ENCODE measurements at regions not wholly inside any gene's neighbourhood (a gene's known extent, or its start where the extent isn't known, plus 50 kb on each side); places are given as distances from the start of the nearest gene placed in this dataset.

DNA sequence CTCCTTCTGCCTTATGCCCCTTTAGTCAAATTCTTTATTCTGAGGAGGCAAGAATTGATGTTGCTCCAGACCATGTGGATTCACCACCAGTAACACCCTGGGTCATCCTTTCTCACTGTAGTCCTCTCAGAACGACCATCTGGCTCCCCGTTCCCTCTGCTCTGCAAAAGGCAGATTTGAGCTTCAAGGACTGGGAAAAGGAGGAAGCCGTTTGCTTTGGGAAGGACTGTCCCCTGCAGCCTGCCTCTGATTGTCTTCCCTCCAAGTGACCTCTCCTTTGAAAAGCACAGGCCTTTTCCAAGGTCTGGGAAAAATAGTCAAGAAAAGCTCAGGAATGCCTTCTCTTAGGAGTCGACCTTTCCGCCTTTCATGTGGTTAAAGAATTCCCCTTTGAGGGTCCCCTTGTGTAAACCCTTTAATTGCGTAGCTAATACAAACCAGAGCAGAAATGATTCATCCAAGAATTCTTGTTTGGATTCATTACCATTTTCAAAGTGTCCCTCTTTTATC lies 130.1 kb upstream of the COPS8 start:
- 62 to 74% (median 69%) methylated on average over 6 of the region's 6 CpGs for WGBS, 5 donors
- Histone ChIP-seq H3K27me3 (no peaks in the 10 kb centered on the region), H3K9me3 (peaks cover 0 to 4% (median 0%) of the 10 kb centered on the region in 4 donors), H3K27ac (no peak overlapping the region), H3K36me3 (no peaks in the 10 kb centered on the region), H3K4me1 (no peaks in the 10 kb centered on the region), H3K4me3 (no peak overlapping the region)
- TF ChIP-seq CTCF (IDR thresholded peaks at IDR 0.05) (no peak), POLR2A (IDR thresholded peaks at IDR 0.05) (no peak), EP300 (IDR thresholded peaks at IDR 0.05) (no peak), POLR2AphosphoS5 (IDR thresholded peaks at IDR 0.05) (no peak)
- intact Hi-C loops (cut with DNase I; ENCODE audit: low total_unique reads), result no loop called here
- peak in 1 of 2 donors; percentile 7 for DNase-seq

DNA sequence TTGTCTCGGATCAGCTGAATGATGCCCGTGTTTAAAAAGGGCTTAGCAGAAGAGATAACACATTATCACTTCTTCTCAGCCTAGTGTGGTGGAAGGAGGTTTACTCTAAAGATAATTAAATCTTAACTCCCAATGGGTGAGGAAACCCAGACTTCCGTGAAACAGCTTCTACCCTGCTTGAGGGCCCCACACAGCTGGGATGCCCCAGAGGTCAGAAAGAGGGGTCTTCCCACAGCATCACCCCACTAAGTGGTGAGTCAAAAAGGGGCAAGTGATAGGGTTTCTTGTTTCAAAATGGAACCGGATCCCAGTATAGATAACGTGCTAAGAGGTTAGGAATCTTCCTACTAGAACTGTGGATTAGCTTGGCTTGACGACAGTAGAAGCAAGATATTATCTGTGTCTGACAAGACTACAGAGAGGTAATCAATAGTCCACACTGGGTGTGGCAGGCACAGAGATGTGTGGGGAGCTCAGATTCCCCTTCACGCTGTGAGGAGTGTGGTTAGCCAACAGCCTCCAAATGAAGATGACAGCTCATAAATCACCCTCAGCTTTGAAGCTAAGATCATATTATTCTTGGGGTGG lies 129.6 kb upstream of the COPS8 start:
- DNase-seq, result no peak
- WGBS, 5 donors, result 57 to 73% (median 67%) methylated on average over 7 of the region's 7 CpGs
- H3K27ac ChIP-seq, result no peak overlapping the region
- intact Hi-C loops (cut with DNase I; ENCODE audit: low total_unique reads), result no loop called here
- TF ChIP-seq POLR2AphosphoS5 (IDR thresholded peaks at IDR 0.05) (no peak), CTCF (IDR thresholded peaks at IDR 0.05) (no peak), EP300 (IDR thresholded peaks at IDR 0.05) (no peak), POLR2A (IDR thresholded peaks at IDR 0.05) (no peak)
- peaks cover 0 to 4% (median 0%) of the 10 kb centered on the region in 4 donors for H3K9me3 ChIP-seq
- no peak overlapping the region for H3K4me3 ChIP-seq
- no peaks in the 10 kb centered on the region for H3K4me1 ChIP-seq
- no peaks in the 10 kb centered on the region for H3K36me3 ChIP-seq
- H3K27me3 ChIP-seq, result no peaks in the 10 kb centered on the region

- no peaks in the 10 kb centered on the region for H3K4me1 ChIP-seq
- H3K9me3 ChIP-seq, result no peaks in the 10 kb centered on the region
- no peaks in the 10 kb centered on the region for H3K27me3 ChIP-seq
- DNase-seq, result no peak
- intact Hi-C loops (cut with DNase I; ENCODE audit: low total_unique reads), result no loop called here
- 56 to 79% (median 70%) methylated on average over 2 of the region's 2 CpGs for WGBS, 5 donors
- TF ChIP-seq CTCF (IDR thresholded peaks at IDR 0.05), result no peak
- no peak for TF ChIP-seq POLR2A (IDR thresholded peaks at IDR 0.05)
- TF ChIP-seq POLR2AphosphoS5 (IDR thresholded peaks at IDR 0.05), result no peak
- TF ChIP-seq EP300 (IDR thresholded peaks at IDR 0.05), result no peak
- H3K4me3 ChIP-seq, result no peak overlapping the region
- no peak overlapping the region for H3K27ac ChIP-seq
- H3K36me3 ChIP-seq, result no peaks in the 10 kb centered on the region
Measured at GRCh38 chr2:236956641-236957040, 129.0 kb upstream of the COPS8 start.

DNA sequence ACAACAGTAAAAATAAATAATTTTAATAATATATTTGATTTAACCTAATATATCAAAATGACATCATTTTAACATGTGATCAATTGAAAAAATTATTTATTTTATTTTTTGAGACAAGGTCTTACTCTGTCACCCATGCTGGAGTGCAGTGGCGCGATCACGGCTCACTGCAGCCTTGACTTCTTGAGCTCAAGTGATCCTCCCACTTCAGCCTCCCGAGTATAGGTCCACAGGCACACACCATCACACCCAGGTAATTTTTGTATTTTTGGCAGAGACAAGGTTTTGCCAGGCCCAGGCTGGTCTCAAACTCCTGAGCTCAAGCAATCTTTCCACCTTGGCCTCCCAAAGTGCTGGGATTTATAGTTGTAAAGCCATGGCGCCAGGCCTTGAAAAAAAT lies 126.7 kb upstream of the COPS8 start:
- H3K4me3 ChIP-seq, result no peak overlapping the region
- intact Hi-C loops (cut with DNase I; ENCODE audit: low total_unique reads), result no loop called here
- no peaks in the 10 kb centered on the region for H3K9me3 ChIP-seq
- TF ChIP-seq POLR2AphosphoS5 (IDR thresholded peaks at IDR 0.05) (no peak), CTCF (IDR thresholded peaks at IDR 0.05) (no peak), EP300 (IDR thresholded peaks at IDR 0.05) (no peak), POLR2A (IDR thresholded peaks at IDR 0.05) (no peak)
- H3K36me3 ChIP-seq, result no peaks in the 10 kb centered on the region
- no peak for DNase-seq
- no peak overlapping the region for H3K27ac ChIP-seq
- WGBS, 5 donors, result 89 to 99% (median 97%) methylated on average over 5 of the region's 5 CpGs
- H3K4me1 ChIP-seq, result no peaks in the 10 kb centered on the region
- no peaks in the 10 kb centered on the region for H3K27me3 ChIP-seq
